Suprapubic skin (tissue), 4 donors: ENCODE measurements at regions not wholly inside any gene's neighbourhood (a gene's known extent, or its start where the extent isn't known, plus 50 kb on each side); places are given as distances from the start of the nearest gene placed in this dataset.

Experiments used
- DNase-seq, 2 donors: peaks; one replicate each; pipeline ENCODE4 v3.0.0-alpha.2; 2019; ENCODE audit warnings: low spot score in 2 of 2
- H3K27ac ChIP-seq: fragments of 200-600 bp; sonication (generic); one replicate; pipeline ENCODE4 v1.5.1; 2019
- H3K27me3 ChIP-seq: fragments of 200-600 bp; sonication (generic); one replicate; pipeline ENCODE4 v1.5.1; 2019
- H3K36me3 ChIP-seq: fragments of 200-600 bp; sonication (generic); one replicate; pipeline ENCODE4 v1.5.1; 2019
- H3K4me1 ChIP-seq: fragments of 200-600 bp; sonication (generic); one replicate; pipeline ENCODE4 v1.5.1; 2019
- H3K4me3 ChIP-seq: fragments of 200-600 bp; sonication (generic); one replicate; pipeline ENCODE4 v1.5.1; 2019; ENCODE audit warnings: mild to moderate bottlenecking
- H3K9me3 ChIP-seq: fragments of 200-600 bp; sonication (generic); one replicate; pipeline ENCODE4 v1.5.1; 2019
- CTCF ChIP-seq, 2 donors: fragments of 200-600 bp in 1 of 2; fragments of 450-650 bp in 1 of 2; sonication (generic) in 1 of 2; IDR thresholded peaks; one replicate each; pipeline ENCODE4 v1.5.1; 2016 to 2019; ENCODE audit warnings: antibody characterized with exemption in 2 of 2, mild to moderate bottlenecking in 1 of 2, moderate library complexity in 1 of 2
- EP300 ChIP-seq: sonication (generic); formaldehyde crosslinking; IDR thresholded peaks from one replicate; pipeline ENCODE4 v1.6.1; 2017; ENCODE audit warnings: antibody characterized with exemption
- POLR2A ChIP-seq, 2 donors: fragments of 450-650 bp; IDR thresholded peaks; one replicate each; pipeline ENCODE4 v1.6.1; 2017; ENCODE audit warnings: antibody characterized with exemption in 2 of 2, mild to moderate bottlenecking in 2 of 2, moderate library complexity in 2 of 2
- POLR2AphosphoS5 ChIP-seq, 3 donors: sonication (generic); formaldehyde crosslinking; IDR thresholded peaks; one replicate each; pipeline ENCODE4 v1.6.1; 2017; ENCODE audit warnings: antibody characterized with exemption in 3 of 3
- WGBS: methylation state at CpG from one replicate; pipeline ENCODE4 v1.1.5; 2018; 5-methylcytosine and 5-hydroxymethylcytosine counted together

DNA sequence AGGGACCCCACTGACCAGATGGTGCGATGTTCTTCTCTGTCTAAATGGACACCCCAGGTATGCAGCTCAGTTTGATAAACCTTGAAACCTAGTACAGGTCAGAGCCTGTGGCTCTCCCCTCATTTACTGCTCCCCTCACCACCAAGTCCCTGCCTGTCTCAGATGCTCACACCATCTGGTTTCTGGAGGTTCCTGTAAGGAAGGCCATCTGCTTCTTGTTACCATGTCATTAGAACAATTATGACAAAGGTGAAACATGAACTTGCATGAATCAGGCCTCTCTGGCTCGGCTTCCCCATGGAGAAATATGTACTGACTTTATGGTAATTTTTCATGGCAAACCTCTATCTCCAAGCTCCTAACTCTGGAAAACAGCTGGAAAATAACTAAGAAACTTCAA is 965.7 kb downstream of the UQCRFS1 start:
- H3K27ac ChIP-seq, result no peak overlapping the region
- 65% methylated on average over 1 of the region's 2 CpGs for WGBS
- H3K9me3 ChIP-seq, result no peaks in the 10 kb centered on the region
- no peak overlapping the region for H3K4me3 ChIP-seq
- H3K36me3 ChIP-seq, result no peaks in the 10 kb centered on the region
- no peak for DNase-seq
- H3K4me1 ChIP-seq, result no peaks in the 10 kb centered on the region
- no peaks in the 10 kb centered on the region for H3K27me3 ChIP-seq
- TF ChIP-seq CTCF (IDR thresholded peaks at IDR 0.05) (no peak), POLR2A (IDR thresholded peaks at IDR 0.05) (no peak), POLR2AphosphoS5 (IDR thresholded peaks at IDR 0.05) (no peak), EP300 (no peak)

DNA sequence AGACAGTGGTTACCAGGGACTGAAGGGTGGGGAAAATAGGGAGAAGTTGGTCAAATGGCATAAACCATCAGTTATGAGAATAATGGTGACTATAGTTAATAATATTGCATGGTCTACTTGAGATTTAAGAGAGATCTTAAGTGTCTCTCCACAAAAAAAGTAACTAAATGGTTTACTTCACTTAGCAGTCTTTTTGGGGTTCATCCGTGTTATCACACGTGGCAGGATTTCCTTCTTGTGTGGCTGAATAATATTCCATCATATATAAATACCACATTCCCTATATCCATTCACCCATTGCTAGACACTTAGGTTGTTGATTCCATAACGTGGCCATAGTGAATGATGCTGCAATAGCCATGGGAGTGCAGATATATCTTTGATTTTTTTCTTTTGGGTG is 967.0 kb downstream of the UQCRFS1 start:
- no peak for DNase-seq
- no peak overlapping the region for H3K27ac ChIP-seq
- no peak overlapping the region for H3K4me3 ChIP-seq
- TF ChIP-seq POLR2A (IDR thresholded peaks at IDR 0.05) (no peak), POLR2AphosphoS5 (IDR thresholded peaks at IDR 0.05) (no peak), EP300 (no peak), CTCF (IDR thresholded peaks at IDR 0.05) (no peak)
- 75% methylated on average over 3 of the region's 3 CpGs for WGBS
- H3K36me3 ChIP-seq, result no peaks in the 10 kb centered on the region
- no peaks in the 10 kb centered on the region for H3K9me3 ChIP-seq
- no peaks in the 10 kb centered on the region for H3K4me1 ChIP-seq
- no peaks in the 10 kb centered on the region for H3K27me3 ChIP-seq

GRCh38 chr19:28244966-28245365 is 968.0 kb downstream of the UQCRFS1 start:
- Histone ChIP-seq H3K9me3 (no peaks in the 10 kb centered on the region), H3K27me3 (no peaks in the 10 kb centered on the region), H3K36me3 (no peaks in the 10 kb centered on the region), H3K4me3 (no peak overlapping the region), H3K4me1 (peaks cover 3% of the 10 kb centered on the region), H3K27ac (no peak overlapping the region)
- no peak for DNase-seq
- 88% methylated on average over 6 of the region's 6 CpGs for WGBS
- no peak for TF ChIP-seq EP300
- TF ChIP-seq POLR2A (IDR thresholded peaks at IDR 0.05), result no peak
- TF ChIP-seq CTCF (IDR thresholded peaks at IDR 0.05), result no peak
- TF ChIP-seq POLR2AphosphoS5 (IDR thresholded peaks at IDR 0.05), result no peak

DNA sequence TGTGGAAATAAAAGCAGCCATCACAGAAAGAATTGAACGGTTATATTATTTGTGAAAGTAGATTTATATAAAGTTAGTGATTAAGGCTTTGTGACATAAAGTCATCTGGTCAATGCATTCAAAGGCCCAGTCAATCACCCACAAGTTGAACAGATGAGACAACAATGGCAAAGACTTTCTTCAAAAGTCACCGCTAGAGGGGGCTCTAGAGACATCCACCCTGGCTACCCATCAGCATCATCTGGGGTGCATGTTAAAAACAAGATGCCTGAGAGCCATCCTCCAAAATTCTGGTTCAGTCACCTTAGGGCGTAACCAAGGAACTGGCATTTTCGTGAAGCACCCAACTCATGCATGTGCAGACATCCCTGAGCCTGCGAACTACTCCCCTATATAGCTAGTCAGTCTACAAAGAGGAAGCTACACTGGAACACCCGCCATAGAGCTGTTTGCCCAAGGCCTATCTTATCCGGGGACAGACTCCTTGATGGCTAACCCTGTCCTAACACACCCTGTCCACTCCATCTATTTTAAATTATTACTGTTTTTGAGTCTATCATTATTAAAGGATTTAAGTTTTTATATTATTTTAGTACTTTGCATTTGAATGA is 970.5 kb downstream of the UQCRFS1 start:
- H3K36me3 ChIP-seq, result no peaks in the 10 kb centered on the region
- TF ChIP-seq EP300 (no peak), CTCF (IDR thresholded peaks at IDR 0.05) (peak in 1 of 2 donors; percentile 43), POLR2A (IDR thresholded peaks at IDR 0.05) (no peak), POLR2AphosphoS5 (IDR thresholded peaks at IDR 0.05) (no peak)
- no peak for DNase-seq
- H3K27me3 ChIP-seq, result no peaks in the 10 kb centered on the region
- H3K4me3 ChIP-seq, result no peak overlapping the region
- H3K27ac ChIP-seq, result no peak overlapping the region
- 44% methylated on average over 7 of the region's 7 CpGs for WGBS
- H3K4me1 ChIP-seq, result peaks cover 3% of the 10 kb centered on the region
- H3K9me3 ChIP-seq, result no peaks in the 10 kb centered on the region

DNA sequence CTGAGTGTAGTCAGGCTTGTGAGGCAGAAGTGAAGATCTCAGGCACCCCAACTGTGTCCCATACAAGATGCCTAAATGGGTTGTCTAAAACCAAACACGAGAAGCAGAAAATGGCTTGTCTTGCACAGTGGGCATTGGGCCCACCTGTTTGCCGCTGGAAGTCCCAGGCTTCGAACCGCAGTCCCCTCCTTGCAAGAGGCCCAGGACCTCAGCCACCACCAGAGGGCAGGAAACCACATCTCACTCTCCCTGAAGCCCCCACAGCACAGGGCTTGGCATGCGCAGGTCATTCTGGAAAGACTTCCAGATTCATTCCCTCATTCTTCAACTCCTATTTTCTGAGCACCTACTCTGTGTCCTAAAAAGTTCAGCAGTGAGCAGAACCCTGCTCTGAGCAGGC is 973.7 kb downstream of the UQCRFS1 start:
- no peak overlapping the region for H3K4me3 ChIP-seq
- H3K9me3 ChIP-seq, result no peaks in the 10 kb centered on the region
- 67% methylated on average over 5 of the region's 5 CpGs for WGBS
- no peaks in the 10 kb centered on the region for H3K36me3 ChIP-seq
- peaks cover 3% of the 10 kb centered on the region for H3K4me1 ChIP-seq
- peak in 1 of 2 donors; percentile 34 for DNase-seq
- H3K27ac ChIP-seq, result no peak overlapping the region
- no peaks in the 10 kb centered on the region for H3K27me3 ChIP-seq
- TF ChIP-seq EP300 (no peak), POLR2AphosphoS5 (IDR thresholded peaks at IDR 0.05) (no peak)

DNA sequence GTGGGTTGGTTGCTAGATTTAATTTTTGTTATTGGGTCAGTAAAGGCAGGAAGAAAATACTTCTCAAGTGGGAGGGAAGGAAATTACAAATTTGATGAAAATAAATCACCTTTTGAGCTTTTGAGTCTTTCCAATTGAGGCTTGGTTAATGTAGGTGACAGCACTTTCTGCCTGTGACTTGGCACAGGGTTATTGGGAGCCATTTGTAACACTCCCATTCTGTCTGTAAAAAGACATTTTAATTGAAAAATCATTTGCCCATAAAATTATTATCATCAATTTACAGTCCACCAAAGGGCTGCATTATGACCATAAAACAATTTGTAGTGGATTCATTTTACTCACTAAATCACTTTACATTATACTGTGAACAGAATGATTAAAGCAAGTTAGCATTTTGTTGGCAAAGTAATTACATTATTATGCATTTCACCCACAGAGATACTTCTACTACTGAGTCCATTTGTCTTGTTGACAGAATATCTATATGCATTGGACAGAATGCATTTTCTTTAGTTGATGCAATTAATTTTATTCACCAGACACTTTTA is 974.6 kb downstream of the UQCRFS1 start:
- Histone ChIP-seq H3K27ac (no peak overlapping the region), H3K4me3 (no peak overlapping the region), H3K4me1 (peaks cover 3% of the 10 kb centered on the region), H3K36me3 (no peaks in the 10 kb centered on the region), H3K27me3 (no peaks in the 10 kb centered on the region), H3K9me3 (no peaks in the 10 kb centered on the region)
- TF ChIP-seq EP300 (no peak), CTCF (IDR thresholded peaks at IDR 0.05) (no peak)
- peak in 1 of 2 donors; percentile 6 for DNase-seq
